Mesendoderm (in vitro differentiated cells): ENCODE measurements at regions not wholly inside any gene's neighbourhood (a gene's known extent, or its start where the extent isn't known, plus 50 kb on each side); places are given as distances from the start of the nearest gene placed in this dataset.
A peak's percentile ranks its signal among the peaks of the same experiment; 100 is the strongest.

Source experiments
- DNase-seq: peaks from one replicate; pipeline ENCODE4 v3.0.0; 2013
- H2AK5ac ChIP-seq: 2 replicates; pipeline ENCODE4 v1.6.1; 2013; ENCODE audit warnings: low read length, inconsistent platforms
- H2BK120ac ChIP-seq: 2 replicates; pipeline ENCODE4 v1.6.1; 2013; ENCODE audit warnings: low read depth, mild to moderate bottlenecking, low read length, moderate library complexity, mixed read lengths
- H2BK15ac ChIP-seq: replicated peaks from 2 replicates; pipeline ENCODE4 v1.6.1; 2013; ENCODE audit warnings: low read depth, mild to moderate bottlenecking, moderate library complexity
- H2BK5ac ChIP-seq: 2 replicates; pipeline ENCODE4 v1.6.1; 2013; ENCODE audit warnings: low read length, inconsistent platforms
- H3K18ac ChIP-seq: 2 replicates; pipeline ENCODE4 v1.6.1; 2013; ENCODE audit warnings: mild to moderate bottlenecking, low read length, mixed read lengths
- H3K23ac ChIP-seq: one replicate; pipeline ENCODE4 v1.6.1; 2013; ENCODE audit warnings: low read length
- H3K27ac ChIP-seq: 2 replicates; pipeline ENCODE4 v1.5.1; 2013; ENCODE audit warnings: low read depth, mild to moderate bottlenecking, inconsistent platforms, low read length, moderate library complexity
- H3K27me3 ChIP-seq: 2 replicates; pipeline ENCODE4 v1.6.1; 2013; ENCODE audit warnings: low read length, control low read depth, mild to moderate bottlenecking, inconsistent platforms; ENCODE audit not compliant: insufficient read depth, poor library complexity
- H3K36me3 ChIP-seq: 2 replicates; pipeline ENCODE4 v1.6.1; 2013; ENCODE audit warnings: low read length, inconsistent platforms; ENCODE audit not compliant: control insufficient read depth, insufficient read depth
- H3K4ac ChIP-seq: one replicate; pipeline ENCODE4 v1.6.1; 2013; ENCODE audit warnings: low read depth, mild to moderate bottlenecking, low read length, moderate library complexity
- H3K4me1 ChIP-seq: 2 replicates; pipeline ENCODE4 v1.6.1; 2013; ENCODE audit warnings: low read depth, low read length, inconsistent platforms; ENCODE audit not compliant: control insufficient read depth
- H3K4me2 ChIP-seq: 2 replicates; pipeline ENCODE4 v1.6.1; 2013; ENCODE audit warnings: low read length
- H3K4me3 ChIP-seq: 2 replicates; pipeline ENCODE4 v1.5.1; 2013; ENCODE audit warnings: mild to moderate bottlenecking, low read length
- H3K56ac ChIP-seq: one replicate; pipeline ENCODE4 v1.6.1; 2013; ENCODE audit warnings: low read length
- H3K79me1 ChIP-seq: 2 replicates; pipeline ENCODE4 v1.6.1; 2013; ENCODE audit warnings: low read length, inconsistent platforms
- H3K79me2 ChIP-seq: 2 replicates; pipeline ENCODE4 v1.6.1; 2013; ENCODE audit warnings: mild to moderate bottlenecking, low read length; ENCODE audit not compliant: control insufficient read depth, insufficient read depth
- H3K9ac ChIP-seq: 2 replicates; pipeline ENCODE4 v1.6.1; 2013; ENCODE audit warnings: low read length, inconsistent platforms
- H4K5ac ChIP-seq: one replicate; pipeline ENCODE4 v1.6.1; 2013; ENCODE audit warnings: low read length
- H4K8ac ChIP-seq: one replicate; pipeline ENCODE4 v1.6.1; 2013; ENCODE audit warnings: low read depth, mild to moderate bottlenecking, control low read depth, low read length, moderate library complexity
- WGBS: extraction: QIAGEN DNeasy Blood & Tissue Kit; methylation state at CpG from one replicate; pipeline ENCODE4 v1.1.7; 2013; ENCODE audit warnings: low lambda C conversion rate, missing lambda C conversion rate; ENCODE audit not compliant: insufficient coverage; ENCODE audit errors: extremely low coverage; 5-methylcytosine and 5-hydroxymethylcytosine counted together

DNA sequence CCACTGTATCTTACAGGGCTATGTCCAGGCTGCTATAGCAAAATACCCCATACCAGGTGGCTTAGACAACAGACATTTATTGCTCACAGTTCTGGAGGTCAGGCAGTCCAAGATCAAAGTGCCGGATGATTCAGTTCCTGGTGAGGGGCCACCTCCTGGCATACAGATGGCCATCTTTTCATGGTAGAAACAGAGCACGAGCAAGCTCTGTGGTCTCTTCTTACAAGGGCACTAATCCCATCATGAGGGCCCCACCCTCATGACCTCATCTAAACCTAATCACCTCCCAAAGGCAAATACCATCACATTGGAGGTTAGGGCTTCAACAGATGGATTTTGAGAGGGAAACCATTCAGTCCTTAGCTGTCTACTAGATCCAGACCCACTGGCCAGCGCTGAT lies 117.4 kb upstream of the NECTIN1 start:
- no peak overlapping the region for H2BK15ac ChIP-seq
- no peaks in the 10 kb centered on the region for H3K79me2 ChIP-seq
- WGBS, result no CpG with 5 or more reads among the region's 3 CpGs
- no peak overlapping the region for H4K8ac ChIP-seq
- H3K56ac ChIP-seq, result no peak overlapping the region
- H3K18ac ChIP-seq, result no peak overlapping the region
- no peak overlapping the region for H3K27ac ChIP-seq
- no peaks in the 10 kb centered on the region for H3K36me3 ChIP-seq
- no peak overlapping the region for H3K9ac ChIP-seq
- H2BK120ac ChIP-seq, result no peak overlapping the region
- no peaks in the 10 kb centered on the region for H3K27me3 ChIP-seq
- no peaks in the 10 kb centered on the region for H3K79me1 ChIP-seq
- H4K5ac ChIP-seq, result no peak overlapping the region
- H3K4me2 ChIP-seq, result no peak overlapping the region
- H3K4ac ChIP-seq, result no peak overlapping the region
- no peak overlapping the region for H2BK5ac ChIP-seq
- no peak overlapping the region for H3K4me3 ChIP-seq
- DNase-seq, result no peak
- peaks cover 3% of the 10 kb centered on the region for H3K4me1 ChIP-seq
- H2AK5ac ChIP-seq, result no peak overlapping the region
- no peak overlapping the region for H3K23ac ChIP-seq

DNA sequence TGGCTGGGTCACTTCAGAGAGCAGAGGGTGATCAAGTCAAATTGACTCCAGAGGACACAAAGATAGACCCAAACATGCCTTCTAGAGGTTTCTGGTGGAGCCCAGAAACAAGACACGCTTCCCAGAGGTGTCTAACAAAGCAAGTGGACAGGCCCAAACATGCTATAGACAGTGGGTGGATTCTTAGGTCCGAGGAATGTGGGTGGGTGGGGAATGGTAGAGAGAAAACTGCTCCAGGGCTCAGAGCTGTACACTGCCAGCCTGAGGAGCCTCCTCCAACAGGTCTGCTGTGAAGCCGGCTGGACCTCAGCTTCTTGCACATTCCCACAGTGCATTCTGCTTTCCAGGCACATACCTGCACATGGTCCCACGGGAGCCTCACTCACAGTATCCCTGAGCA lies 116.8 kb upstream of the NECTIN1 start:
- Histone ChIP-seq H2BK15ac (no peak overlapping the region), H3K4me3 (no peak overlapping the region), H3K27ac (no peak overlapping the region), H3K56ac (no peak overlapping the region), H3K27me3 (no peaks in the 10 kb centered on the region), H3K18ac (no peak overlapping the region), H2AK5ac (no peak overlapping the region), H3K23ac (no peak overlapping the region), H3K4me2 (no peak overlapping the region), H3K9ac (no peak overlapping the region), H2BK120ac (no peak overlapping the region), H3K4ac (no peak overlapping the region), H3K79me2 (no peaks in the 10 kb centered on the region), H4K5ac (no peak overlapping the region), H2BK5ac (no peak overlapping the region), H3K36me3 (no peaks in the 10 kb centered on the region), H3K4me1 (peaks cover 3% of the 10 kb centered on the region), H4K8ac (no peak overlapping the region), H3K79me1 (no peaks in the 10 kb centered on the region)
- no peak for DNase-seq
- WGBS, result no CpG with 5 or more reads among the region's 4 CpGs

DNA sequence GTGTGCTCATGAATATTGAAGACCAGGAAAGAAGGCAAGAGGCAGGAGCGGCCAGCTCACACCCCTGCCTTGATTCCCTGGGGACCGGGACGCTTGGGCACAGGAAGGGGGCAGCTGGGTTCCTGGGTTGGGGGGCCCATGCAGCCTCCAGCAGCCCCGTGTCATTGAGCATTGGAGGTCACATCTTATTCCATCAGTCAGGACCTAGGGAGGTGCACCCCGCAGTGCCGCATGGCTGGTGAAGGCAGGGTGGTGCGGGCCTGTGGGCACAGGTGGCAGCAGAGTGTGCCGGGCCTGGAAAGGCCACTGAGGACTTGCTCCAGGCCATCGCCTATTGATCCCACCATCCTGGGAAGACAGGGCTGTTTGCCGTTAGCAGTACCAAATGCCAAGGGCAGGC lies 116.3 kb upstream of the NECTIN1 start:
- Histone ChIP-seq H4K8ac (no peak overlapping the region), H3K18ac (no peak overlapping the region), H3K4me3 (no peak overlapping the region), H3K27ac (no peak overlapping the region), H3K36me3 (no peaks in the 10 kb centered on the region), H3K4me2 (no peak overlapping the region), H3K27me3 (no peaks in the 10 kb centered on the region), H4K5ac (no peak overlapping the region), H3K79me1 (no peaks in the 10 kb centered on the region), H2BK120ac (no peak overlapping the region), H3K4ac (no peak overlapping the region), H2AK5ac (no peak overlapping the region), H2BK15ac (no peak overlapping the region), H3K9ac (no peak overlapping the region), H3K23ac (no peak overlapping the region), H3K4me1 (peaks cover 3% of the 10 kb centered on the region), H2BK5ac (no peak overlapping the region), H3K56ac (no peak overlapping the region), H3K79me2 (no peaks in the 10 kb centered on the region)
- no CpG with 5 or more reads among the region's 10 CpGs for WGBS
- no peak for DNase-seq

DNA sequence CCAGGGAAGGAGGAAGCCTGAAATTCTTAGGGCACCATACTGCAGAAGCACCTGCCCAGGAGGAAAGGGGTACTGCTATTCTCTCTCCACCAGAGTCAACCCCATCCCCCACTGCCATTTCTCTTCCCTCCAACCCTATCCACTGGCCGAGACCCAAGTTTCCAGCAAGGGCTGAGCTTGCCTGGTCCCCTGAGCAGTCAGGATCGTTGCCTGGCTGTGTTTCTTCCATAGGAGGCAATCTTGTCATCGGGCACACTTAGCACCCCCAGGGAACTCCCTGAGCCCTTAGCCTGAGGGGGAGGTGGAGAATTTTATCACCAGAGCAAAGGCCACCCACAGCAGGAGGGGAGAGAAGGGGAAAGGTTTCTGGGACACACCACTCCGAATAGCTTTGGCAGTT lies 115.8 kb upstream of the NECTIN1 start:
- Histone ChIP-seq H3K4me3 (no peak overlapping the region), H4K5ac (no peak overlapping the region), H4K8ac (no peak overlapping the region), H3K4ac (no peak overlapping the region), H3K79me1 (no peaks in the 10 kb centered on the region), H3K4me2 (no peak overlapping the region), H2BK15ac (no peak overlapping the region), H3K4me1 (peaks cover 3% of the 10 kb centered on the region), H2BK120ac (no peak overlapping the region), H3K18ac (no peak overlapping the region), H3K27me3 (no peaks in the 10 kb centered on the region), H2BK5ac (no peak overlapping the region), H3K56ac (no peak overlapping the region), H3K79me2 (no peaks in the 10 kb centered on the region), H2AK5ac (no peak overlapping the region), H3K27ac (no peak overlapping the region), H3K23ac (no peak overlapping the region), H3K36me3 (no peaks in the 10 kb centered on the region), H3K9ac (no peak overlapping the region)
- DNase-seq, result peak; percentile 21
- WGBS, result no CpG with 5 or more reads among the region's 4 CpGs

DNA sequence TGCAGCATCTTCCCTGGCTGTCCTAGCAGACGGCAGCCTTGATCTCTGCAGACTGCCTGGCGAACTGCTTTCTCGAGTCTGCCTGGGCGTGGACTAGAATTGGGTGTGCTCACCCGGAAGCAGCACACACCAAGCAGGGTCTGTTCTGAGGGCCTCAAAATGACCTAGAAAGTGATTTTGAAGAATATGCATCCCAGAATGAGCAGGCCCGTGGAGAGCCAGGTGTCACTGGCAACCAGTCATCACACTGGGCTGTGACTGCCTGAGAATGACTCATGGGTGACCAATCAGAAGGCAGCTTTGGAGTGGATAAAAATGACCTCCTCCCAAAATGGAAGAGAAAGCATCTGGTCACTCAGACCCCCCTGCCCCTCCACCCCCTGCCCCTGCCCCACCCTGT lies 114.9 kb upstream of the NECTIN1 start:
- H2BK120ac ChIP-seq, result no peak overlapping the region
- H3K18ac ChIP-seq, result no peak overlapping the region
- H2AK5ac ChIP-seq, result no peak overlapping the region
- H3K4ac ChIP-seq, result no peak overlapping the region
- WGBS, result no CpG with 5 or more reads among the region's 6 CpGs
- no peak overlapping the region for H3K9ac ChIP-seq
- no peak overlapping the region for H4K8ac ChIP-seq
- H3K4me3 ChIP-seq, result no peak overlapping the region
- no peaks in the 10 kb centered on the region for H3K79me2 ChIP-seq
- H3K36me3 ChIP-seq, result no peaks in the 10 kb centered on the region
- no peak overlapping the region for H3K27ac ChIP-seq
- H3K4me1 ChIP-seq, result peaks cover 3% of the 10 kb centered on the region
- no peaks in the 10 kb centered on the region for H3K79me1 ChIP-seq
- H3K56ac ChIP-seq, result no peak overlapping the region
- no peak overlapping the region for H2BK5ac ChIP-seq
- no peaks in the 10 kb centered on the region for H3K27me3 ChIP-seq
- H2BK15ac ChIP-seq, result no peak overlapping the region
- DNase-seq, result peak; percentile 26
- no peak overlapping the region for H3K4me2 ChIP-seq
- no peak overlapping the region for H3K23ac ChIP-seq
- no peak overlapping the region for H4K5ac ChIP-seq

DNA sequence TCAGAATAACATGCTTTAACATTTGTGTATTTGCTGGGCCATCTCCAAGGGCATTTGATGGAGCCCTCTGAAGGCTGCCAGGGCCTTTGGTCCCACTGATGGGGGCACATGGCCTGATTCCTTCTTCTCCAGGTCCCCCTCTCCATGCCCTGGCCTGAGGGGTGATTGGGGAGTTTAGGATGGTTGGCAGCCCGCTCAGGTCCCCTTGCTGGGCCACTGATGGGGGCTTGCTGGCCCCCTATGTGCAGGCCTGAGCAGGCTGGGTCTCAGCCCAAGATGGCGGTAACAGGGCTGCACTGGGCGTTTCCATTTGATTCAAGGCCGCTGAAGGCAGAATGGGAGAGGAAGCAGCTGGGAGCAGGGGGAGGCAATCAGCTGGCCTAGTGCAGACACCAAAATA lies 113.7 kb upstream of the NECTIN1 start:
- H3K79me2 ChIP-seq, result no peaks in the 10 kb centered on the region
- no peak overlapping the region for H3K23ac ChIP-seq
- no peaks in the 10 kb centered on the region for H3K36me3 ChIP-seq
- H3K4me3 ChIP-seq, result no peak overlapping the region
- WGBS, result no CpG with 5 or more reads among the region's 4 CpGs
- H4K8ac ChIP-seq, result no peak overlapping the region
- no peak overlapping the region for H2BK15ac ChIP-seq
- H2AK5ac ChIP-seq, result no peak overlapping the region
- no peak overlapping the region for H2BK5ac ChIP-seq
- no peak overlapping the region for H3K27ac ChIP-seq
- no peak overlapping the region for H3K4me2 ChIP-seq
- no peak overlapping the region for H3K18ac ChIP-seq
- DNase-seq, result no peak
- H3K4me1 ChIP-seq, result peaks cover 3% of the 10 kb centered on the region
- H3K79me1 ChIP-seq, result no peaks in the 10 kb centered on the region
- H4K5ac ChIP-seq, result no peak overlapping the region
- no peak overlapping the region for H3K9ac ChIP-seq
- no peak overlapping the region for H2BK120ac ChIP-seq
- H3K4ac ChIP-seq, result no peak overlapping the region
- no peaks in the 10 kb centered on the region for H3K27me3 ChIP-seq
- H3K56ac ChIP-seq, result no peak overlapping the region
